ENCODE measurements at regions not wholly inside any gene's neighbourhood (a gene's known extent, or its start where the extent isn't known, plus 50 kb on each side); places are given as distances from the start of the nearest gene placed in this dataset.

DNA sequence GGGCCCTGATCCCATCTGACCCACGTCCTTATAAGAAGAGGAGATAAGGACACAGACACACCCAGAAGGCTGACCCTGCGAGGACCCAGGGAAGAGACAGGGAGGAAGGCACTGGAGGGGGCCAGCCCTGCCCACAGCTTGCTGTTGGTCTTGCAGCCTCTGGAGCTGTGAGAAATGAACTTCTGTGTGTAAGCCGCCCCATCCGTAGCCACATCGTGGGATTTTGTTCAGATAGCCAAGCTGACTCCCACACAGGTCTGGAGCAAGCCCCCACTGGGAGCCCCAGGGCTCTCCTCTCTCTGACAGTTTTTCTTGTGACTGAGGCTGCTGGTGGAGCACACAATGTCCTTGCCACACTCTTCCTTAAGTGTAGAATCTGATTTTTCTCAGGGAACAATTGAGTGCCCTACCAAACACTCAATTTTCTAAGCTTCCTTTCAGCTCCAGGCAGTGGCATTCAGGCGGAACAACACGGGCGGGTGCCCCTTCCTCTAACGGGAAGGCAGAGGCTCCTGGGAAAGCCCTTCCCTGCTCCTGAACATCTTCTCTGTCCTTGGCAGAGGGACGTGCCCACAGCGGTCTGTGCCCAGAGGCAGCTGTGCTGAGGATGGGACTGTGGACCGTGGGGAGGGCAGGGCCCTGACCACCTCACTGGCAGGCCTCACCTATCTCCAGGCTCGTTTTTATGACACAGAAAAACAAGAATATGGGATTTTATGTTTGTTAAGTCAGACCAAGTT is 160.6 kb upstream of the SHH start:
- DNase-seq (ENCODE audit: low read depth), result no peak

DNA sequence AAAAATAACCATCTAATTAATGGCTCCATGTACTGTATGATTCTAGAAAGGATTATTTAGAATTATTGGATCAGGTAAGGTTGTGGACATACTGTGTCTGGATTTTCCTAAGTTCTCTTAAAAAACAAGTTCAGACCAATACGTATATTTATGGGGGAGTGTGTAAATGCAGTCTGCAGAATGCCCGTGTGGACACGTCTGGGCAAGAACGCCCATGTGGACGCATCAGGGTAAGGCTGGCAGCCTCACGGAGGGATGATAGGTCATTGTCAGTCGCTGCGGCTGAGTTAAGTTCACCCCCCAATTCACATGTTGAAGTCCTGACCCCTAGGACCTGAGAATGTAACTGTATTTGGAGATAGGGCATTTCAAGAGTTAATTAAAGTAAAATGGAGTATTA is 160.0 kb upstream of the SHH start:
- DNase-seq (ENCODE audit: low read depth), result no peak

DNA sequence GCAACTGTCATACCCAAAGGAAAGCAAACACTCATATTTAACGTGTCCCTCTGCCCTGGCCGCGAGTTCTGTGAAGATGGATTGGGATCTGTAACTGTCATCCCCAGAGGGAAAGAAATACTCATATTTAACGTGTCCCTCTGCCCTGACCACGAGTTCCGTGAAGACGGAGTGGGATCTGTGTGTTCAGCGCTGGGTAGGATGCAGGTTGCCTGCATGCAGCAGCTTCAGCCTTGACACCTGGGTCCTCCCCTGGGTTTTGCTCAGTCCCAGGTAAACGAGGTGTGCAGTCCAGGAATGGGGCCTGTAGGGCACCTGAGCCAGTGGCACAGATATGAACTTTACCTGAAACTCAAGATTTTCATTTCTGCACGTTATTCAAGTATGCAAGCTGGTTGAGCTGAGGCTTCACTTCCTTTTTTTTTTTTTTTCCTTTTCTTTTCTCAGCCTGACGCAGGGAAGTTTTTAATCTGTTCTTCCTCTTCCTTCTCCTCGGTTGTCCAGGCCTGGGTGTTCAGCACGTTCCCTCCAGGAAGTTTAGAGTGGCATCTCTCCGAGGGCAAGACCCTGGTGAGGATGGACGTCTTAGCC is 159.0 kb upstream of the SHH start:
- DNase-seq (ENCODE audit: low read depth), result no peak

DNA sequence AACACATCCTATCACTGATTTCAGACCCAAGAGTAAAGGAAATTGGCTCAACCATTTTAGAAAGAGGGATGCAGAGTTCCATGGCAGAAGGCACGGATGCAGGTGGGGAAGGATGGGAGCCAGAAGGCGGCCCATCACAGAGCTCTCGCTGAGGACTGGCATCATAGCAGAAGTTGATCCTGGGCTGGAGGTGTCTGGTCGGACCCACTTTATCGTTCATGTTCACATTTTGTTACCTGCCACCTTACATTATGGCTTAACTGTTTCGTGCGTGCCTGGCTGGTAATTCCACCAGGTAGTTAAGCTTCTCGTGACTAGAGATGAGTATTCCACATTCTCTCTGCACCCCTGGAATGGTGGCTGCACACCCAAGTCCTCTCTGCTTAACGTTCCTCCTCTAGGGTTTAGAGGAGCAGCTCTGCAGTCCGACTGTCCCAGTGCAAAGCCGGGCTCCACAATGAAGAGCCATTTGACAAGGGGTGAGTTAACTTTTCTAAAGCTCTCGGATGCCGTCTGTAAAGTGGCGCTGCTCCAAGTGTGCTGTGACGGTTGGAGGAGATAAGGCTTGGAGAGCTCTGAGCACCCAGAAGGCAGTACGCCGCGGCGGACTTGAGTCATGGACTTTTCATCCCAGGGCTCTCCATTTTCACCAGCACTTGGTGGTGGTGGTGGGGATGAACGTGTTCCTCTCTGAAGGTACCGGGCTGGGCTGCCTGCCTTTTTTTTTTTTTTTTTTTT is 157.1 kb upstream of the SHH start:
- no peak for DNase-seq (ENCODE audit: low read depth)

DNA sequence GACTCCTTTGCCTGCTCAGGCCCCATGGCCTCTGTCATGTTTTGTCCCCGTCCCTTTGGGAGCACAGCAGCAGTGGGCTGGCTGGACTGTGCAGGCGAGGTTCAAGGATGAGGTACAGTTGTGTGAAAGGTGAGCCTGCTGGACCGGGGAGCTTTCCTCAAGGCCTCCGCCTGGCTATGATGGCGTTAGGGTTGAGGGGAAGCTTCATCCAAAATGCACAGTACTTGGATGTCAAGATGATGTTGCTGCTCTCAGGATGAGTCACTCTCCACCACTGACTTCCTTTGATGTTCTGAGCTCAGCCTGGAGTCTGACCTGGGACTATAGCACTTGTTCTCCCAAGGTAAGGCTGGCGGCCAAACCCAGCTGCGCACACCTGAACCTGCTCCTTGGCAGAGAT is 152.7 kb upstream of the SHH start:
- DNase-seq (ENCODE audit: low read depth), result no peak

DNA sequence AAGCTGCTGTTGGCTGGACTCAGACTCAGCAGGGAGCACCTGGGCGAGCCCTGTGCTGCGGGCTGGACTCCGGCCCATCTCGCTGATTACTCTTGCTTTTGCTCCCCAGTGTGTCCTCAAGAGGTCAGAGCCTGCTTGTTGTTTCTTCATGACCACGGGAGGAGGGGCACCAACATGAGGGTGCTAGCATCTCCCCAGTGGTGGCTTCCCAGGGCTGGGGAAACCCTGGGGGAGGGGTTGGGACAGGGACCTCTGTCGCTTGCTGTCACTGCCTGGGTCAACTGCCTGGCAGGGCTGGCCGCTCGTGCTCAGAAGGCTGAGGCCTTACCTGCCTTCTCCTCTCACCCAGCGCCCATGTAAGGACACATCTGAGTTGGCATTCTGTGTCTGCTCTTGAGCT is 152.3 kb upstream of the SHH start:
- no peak for DNase-seq (ENCODE audit: low read depth)

DNA sequence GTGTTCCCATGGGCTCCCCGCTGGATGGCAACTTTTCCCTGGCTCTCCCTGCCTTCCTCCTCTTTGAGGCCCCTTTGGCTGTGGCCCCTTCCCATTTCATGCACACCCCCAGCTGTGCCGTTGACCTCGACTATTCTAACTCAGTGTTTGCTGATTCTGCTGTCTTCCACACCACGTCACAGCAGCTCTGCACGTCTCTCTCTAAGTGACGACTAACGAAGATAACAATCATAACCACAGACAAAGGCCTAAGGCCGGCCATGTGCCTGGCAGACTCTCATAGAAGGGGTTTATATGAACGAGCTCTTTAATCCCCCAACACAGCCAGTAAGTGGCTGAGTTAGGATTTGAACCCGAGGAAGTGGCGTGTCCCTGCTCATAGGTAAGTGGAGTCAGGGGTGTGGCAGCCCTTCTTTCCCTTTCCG is 151.5 kb upstream of the SHH start:
- no peak for DNase-seq (ENCODE audit: low read depth)

DNA sequence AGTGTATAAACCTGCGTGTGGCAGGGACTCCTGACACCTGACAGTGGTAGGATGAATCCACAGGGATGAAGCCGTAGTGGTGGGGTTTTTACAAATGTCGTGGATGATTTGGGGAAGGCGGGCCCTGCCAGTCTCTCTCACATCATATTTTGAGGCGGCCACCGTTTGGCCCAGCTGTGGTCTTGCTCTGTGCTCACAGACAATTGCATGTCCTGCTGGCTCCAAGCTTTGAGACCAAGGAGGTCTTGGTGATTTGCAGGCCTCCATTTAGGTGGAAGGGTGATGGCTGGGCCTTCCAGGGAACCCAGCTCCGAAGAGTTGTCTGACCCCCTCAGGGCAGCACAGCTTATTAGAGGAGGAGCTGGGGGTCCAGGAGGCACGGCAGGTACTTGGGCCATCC is 151.1 kb upstream of the SHH start:
- DNase-seq (ENCODE audit: low read depth), result no peak

DNA sequence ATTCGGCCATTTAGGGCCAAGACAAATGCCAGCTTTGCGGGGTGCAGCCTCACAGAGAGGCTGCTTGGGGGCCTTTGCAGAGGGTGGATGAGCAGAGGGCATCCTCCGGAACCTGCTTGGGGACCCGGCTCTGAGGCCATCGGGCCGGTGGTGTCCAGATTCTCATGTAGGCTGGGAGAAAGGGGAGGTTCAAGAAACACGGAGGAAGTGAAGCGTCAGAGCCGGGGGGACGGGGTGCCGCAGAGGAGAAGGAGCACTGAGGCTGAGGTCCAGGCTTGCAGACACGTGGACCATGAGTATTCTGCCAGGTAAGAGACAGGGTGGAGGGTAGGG is 150.7 kb upstream of the SHH start:
- no peak for DNase-seq (ENCODE audit: low read depth)

DNA sequence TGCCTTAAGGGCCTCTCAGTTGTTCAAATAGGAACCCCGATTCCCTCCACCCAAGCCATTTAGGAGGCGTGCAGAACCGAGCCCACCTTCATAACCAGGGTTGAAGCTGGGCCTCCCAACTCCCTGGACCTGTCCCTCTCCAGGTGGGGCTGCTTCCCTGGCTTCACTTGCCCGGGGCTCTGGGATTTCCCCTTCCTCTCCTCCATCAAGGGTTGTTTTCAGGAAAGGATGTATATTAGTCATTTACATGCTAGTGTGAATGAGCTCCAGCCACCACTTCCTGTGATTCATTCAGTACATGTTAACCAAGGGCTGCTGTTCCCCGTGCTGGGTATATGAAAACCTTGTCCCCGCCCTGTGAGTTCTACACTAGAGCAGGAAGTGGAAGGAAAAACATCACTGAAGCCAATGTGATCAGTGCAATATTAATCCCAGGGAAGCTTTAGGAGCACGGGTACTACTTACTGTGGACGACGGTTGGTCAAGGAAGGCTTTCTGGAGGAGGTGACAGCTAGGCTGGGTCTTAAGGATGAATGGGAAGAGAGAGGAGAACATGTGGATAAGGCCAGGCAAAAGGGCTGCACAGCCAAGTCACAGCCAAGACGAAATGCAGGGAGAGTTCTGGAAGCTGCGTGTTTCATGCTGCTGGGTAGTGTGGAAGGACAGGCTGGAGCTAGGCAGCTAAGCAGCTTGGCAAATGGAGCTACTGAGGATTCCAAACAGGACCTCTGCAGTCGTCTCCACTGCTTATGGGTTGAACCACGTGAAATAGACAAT is 150.1 kb upstream of the SHH start:
- DNase-seq (ENCODE audit: low read depth), result no peak

DNA sequence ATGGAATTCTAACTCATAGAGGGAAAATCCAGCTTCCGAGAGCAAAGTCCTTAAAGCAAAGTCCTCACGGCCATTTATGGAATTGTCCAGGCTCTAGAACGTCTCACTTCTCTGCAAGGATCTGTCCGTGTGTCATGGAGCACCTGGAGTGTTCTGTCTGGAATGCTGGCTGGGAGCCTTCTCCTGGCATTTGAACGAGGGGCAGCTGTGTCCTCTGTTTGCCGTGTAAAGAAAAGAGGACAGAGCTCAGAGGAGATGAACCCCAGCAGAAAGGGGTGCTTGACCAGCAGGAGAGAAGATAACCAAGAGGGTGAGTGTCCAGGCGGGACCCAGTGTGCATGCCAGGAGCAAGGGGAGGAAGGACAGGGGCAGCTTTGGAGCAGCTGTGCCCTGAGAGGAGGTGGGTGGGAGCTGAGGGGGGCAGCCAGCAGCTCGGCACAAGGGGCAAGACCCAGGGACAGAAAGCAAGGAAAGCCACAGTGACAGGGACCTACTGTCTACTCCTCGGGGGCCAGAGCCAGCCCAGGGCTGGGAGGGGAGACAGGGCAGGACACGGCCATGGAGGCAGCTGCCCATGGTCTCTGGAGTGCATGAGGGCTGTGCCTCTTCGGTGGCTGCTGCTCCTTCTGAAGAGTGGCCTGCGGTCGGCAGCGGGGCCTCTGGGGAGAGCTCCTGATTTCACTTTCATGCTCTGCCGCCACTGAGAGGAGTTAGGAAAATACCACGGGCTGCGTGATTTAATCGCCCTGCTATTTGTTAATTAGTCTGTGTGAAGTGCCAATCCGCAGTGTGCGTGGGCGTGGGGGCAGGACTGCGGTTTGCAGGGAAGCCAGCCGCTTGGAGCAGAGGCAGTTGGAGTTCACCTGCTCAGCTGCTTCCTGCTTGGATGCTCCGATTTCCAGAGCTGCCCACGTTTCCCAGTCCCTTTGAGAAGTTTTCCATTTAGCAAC is 149.3 kb upstream of the SHH start:
- no peak for DNase-seq (ENCODE audit: low read depth)

DNA sequence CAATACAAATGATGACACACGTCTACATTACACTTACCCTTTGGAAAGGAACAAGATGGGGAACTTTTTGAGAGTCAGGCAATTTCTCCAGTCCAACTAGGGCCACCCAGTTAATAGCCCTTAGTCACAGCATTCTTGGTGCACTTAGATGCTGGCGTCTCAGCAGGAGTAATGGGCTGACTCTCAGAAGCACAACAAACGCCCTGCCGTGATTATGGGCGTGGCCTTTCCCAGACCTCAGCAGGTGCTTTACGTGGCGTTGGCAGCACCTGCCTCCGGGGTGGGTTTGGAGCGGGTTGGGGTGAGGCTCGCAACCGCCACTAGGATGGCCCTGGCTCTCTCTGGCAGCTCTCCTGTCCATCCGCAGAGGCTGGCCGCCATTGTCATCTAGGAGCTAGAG is 147.6 kb upstream of the SHH start:
- no peak for DNase-seq (ENCODE audit: low read depth)

DNA sequence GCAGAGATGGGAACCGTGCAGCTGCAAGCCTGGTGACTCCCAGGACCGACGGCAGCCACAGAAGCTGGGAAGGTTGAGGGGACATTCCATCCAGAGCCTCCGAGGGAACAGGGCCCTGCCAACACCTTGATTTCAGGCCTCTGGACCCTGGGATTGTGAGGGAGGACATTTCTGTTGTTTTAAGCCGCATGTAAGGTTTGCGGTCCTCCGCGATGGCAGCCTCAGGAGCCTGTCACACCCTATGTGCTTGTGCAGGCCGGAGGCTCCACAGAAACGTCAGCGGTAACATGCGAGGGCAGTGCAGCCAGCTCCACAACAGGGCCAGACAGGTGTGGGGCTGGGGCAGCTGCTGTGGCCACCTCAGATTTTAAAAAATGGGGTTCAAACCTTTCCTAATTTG is 144.7 kb upstream of the SHH start:
- DNase-seq (ENCODE audit: low read depth), result no peak

DNA sequence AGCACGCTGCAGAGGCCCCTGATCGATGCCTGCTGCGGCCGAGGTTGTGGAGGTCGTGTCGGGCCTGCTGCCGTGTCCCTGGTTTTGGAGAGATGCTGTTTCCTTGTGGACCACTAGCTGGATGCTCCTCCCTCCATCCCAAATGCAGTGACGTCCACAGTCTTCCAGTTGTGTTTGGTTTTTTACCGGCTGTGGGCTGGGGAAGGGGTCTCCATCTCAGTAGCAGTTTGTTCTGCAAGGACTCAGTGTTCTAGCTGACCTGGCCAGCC is 143.0 kb upstream of the SHH start:
- no peak for DNase-seq (ENCODE audit: low read depth)

DNA sequence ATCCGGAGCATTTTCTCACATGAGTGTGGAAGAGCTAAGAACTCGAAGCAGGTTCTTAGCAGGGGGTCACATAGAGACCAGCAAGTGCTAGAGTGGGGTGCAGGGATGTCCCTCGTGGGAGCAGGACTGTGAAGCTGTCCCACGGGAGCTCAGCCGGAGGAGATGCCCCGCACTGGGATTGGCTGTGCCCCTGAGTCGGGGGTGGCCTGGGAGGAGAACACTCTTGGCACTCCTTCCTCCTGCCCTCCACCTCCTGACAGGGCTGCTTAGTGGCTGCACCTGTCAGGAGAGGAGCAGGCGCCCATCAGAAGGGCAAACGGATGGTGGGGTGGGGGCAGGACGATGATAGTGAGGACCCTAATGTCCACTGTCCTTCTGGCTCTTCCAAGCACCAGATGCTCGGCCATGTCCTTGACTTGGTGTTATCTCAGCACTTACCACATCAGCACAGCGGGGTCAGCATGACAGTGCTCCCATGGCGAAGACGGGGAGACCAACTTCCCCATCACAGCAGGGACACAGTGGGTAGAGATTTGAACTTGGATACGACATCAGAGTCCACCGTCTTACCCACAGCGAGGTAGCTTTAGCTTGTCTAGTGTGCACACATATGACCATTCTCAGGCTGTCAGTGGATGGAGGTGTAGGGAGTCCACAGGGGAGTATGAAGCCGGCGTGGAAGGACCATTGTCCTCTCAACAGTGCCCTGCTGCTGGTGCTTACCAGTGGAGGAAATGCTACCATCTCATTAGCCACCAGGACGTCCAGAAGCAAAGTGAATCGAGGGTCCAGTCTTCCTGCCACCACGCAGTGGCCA is 142.5 kb upstream of the SHH start:
- no peak for DNase-seq (ENCODE audit: low read depth)

DNA sequence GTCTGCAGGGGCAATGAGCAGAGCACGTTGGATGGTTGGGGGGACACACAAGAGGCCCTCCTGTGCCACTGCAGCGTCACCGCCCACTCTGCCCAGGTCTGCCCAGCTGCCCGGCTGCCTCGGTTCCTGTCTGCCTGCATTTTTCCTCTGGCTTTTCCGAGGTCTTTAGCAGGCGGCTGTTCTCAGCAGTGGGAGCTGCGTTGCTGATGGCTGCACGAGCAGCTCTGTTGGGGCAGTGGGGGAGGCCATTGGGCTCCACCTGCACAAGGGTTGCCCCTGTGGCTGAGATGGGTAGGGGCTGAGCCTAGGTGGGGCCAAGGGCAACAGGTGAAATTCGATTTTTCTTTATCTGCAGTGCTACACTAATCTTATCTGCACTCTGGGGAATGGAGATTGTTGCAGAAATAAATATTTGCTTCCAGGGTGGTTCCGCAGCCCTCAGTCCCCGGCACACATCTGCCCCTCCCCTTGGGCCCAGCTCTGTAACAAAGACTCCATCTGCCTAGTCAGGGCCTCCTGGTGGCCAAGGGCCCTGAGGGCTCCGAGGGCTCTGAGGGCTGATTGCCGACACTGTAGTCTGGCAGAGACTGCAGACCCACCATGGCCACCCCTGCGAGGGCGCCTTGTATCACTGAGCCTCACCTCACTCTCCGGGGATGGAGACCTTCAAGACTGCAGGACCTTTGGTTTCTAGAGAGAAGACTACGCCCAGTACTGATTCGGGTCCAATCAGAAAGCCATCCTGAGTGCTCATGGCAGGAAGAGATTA is 141.7 kb upstream of the SHH start:
- no peak for DNase-seq (ENCODE audit: low read depth)

DNA sequence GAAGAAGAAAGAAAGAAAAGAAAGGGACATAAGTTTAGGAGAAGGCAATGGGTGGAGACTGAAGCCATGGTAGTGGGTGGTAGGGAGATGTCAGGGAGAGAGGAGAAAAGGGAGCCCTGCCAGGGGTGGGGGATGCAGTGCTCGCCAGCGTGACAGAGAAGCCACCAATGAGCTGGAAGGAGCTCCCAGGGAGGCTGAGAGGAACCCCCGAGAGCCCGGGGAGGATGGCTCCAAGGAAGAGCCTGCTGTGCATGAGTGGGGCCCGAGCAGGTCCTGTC is 141.2 kb upstream of the SHH start:
- no peak for DNase-seq (ENCODE audit: low read depth)

DNA sequence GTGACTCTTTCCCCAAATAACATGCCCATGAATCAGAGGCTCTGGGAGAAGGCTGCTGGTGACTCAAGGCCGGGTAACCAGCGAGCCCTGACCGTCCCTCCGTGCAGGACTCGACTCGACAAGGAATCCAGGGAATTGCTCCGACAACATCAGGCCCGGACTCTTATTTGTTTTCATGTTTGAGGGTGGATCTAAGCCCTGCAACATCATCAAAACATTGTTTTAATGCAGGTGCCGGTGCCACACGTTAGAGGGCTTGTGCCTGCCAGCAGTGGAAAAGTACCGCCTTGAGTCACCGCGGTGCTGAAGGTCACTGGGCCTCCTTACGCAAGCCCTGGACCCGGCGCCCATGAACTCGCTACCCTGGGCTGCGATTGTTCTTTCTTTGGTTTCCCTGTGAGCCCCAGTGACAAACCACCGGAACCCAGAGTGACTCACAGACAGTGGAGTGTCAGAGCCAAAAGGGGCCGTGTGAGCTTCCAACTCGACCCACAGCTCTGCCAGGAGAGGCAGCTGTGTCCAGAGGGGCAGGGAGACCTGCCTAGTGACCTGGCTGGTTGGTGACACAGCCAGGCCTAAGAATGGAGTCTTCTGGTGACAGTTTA is 139.4 kb upstream of the SHH start:
- DNase-seq (ENCODE audit: low read depth), result no peak

DNA sequence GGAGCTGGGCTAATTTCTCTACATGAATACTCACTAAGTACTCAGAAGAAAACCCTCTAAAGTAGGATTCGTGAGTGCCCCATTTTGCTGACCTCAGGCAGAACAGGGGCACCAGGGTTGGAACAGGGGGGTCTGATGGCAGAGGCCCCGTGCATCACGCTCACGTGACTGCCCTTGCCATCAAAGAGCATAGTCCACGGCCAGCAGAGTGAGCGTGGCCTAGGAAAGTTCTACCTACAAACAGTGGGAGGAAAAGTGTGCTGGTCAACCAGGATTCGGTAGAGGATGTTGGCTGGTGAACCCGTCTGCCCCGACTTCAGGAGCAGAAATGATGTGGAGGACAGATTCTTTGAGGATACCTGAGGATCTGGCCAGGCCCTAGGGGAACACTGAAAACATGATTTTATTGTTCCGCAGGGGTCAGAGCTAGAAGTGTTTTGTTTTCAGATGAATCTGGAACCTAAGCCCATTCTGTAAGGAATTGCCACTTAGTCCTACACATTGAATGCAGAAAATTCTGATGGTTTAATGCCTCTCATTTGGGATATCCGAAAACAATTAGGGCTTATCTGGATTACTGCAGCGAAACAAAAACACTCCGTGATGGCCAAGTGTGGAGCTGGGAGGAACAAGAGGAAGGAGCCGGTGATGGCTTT is 138.8 kb upstream of the SHH start:
- DNase-seq (ENCODE audit: low read depth), result no peak

DNA sequence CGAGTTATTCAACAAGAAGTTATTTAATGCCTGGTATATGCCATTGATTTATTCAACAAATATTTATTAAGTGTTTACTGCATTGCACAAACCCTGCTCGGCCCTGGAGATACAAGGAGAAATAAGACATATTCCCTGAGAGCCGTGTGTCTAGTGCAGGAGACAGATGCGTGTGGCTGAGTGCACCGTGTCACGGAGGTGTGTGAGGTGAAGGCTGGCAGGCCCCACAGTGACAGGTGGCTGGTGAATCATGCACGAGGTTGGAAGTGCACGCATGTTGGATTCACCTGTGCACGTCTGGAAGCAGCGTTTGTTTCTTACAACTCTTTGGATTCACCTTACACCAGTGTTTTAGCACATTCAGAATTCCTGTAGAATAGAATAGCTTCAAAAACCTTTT is 136.6 kb upstream of the SHH start:
- no peak for DNase-seq (ENCODE audit: low read depth)

Data from EH (cell line).